H9 (cell line): ENCODE measurements at regions not wholly inside any gene's neighbourhood (a gene's known extent, or its start where the extent isn't known, plus 50 kb on each side); places are given as distances from the start of the nearest gene placed in this dataset.
"Not testable (repeated sequence)": the region's sequence is repeated elsewhere in the genome, so short reads cannot be mapped to it uniquely, and the experiment has no call there.

Source experiments
- DNase-seq: peaks from one replicate; pipeline ENCODE4 v3.0.0-alpha.2; 2017
- H2AFZ ChIP-seq: one replicate; pipeline ENCODE4 v1.6.1; 2013; ENCODE audit warnings: mild to moderate bottlenecking, low read length, control low read depth, moderate library complexity
- H2AK5ac ChIP-seq: 2 replicates; pipeline ENCODE4 v1.6.1; 2013; ENCODE audit warnings: low read length, control low read depth, mixed read lengths; ENCODE audit not compliant: insufficient read length
- H2BK120ac ChIP-seq: one replicate; pipeline ENCODE4 v1.6.1; 2013; ENCODE audit warnings: low read depth, mild to moderate bottlenecking, low read length, control low read depth, inconsistent platforms; ENCODE audit not compliant: poor library complexity, severe bottlenecking
- H2BK12ac ChIP-seq: 2 replicates; pipeline ENCODE4 v1.6.1; 2013; ENCODE audit warnings: low read length, control low read depth, mixed read lengths, low read depth; ENCODE audit not compliant: insufficient read length
- H2BK15ac ChIP-seq: 2 replicates; pipeline ENCODE4 v1.6.1; 2013; ENCODE audit warnings: low read depth, low read length, control low read depth
- H2BK20ac ChIP-seq: one replicate; pipeline ENCODE4 v1.6.1; 2013; ENCODE audit warnings: low read depth, mild to moderate bottlenecking, low read length, control low read depth, inconsistent platforms; ENCODE audit not compliant: poor library complexity, severe bottlenecking
- H2BK5ac ChIP-seq: 2 replicates; pipeline ENCODE4 v1.6.1; 2013; ENCODE audit warnings: low read length, control low read depth, mixed read lengths; ENCODE audit not compliant: insufficient read length
- H3K14ac ChIP-seq: 2 replicates; pipeline ENCODE4 v1.6.1; 2013; ENCODE audit warnings: low read length, control low read depth; ENCODE audit not compliant: insufficient read depth
- H3K18ac ChIP-seq: 2 replicates; pipeline ENCODE4 v1.6.1; 2013; ENCODE audit warnings: low read depth, mild to moderate bottlenecking, mixed read lengths, low read length, control low read depth; ENCODE audit not compliant: insufficient read length
- H3K23ac ChIP-seq: 2 replicates; pipeline ENCODE4 v1.6.1; 2013; ENCODE audit warnings: low read length, control low read depth, mixed read lengths, low read depth; ENCODE audit not compliant: insufficient read length
- H3K23me2 ChIP-seq: 2 replicates; pipeline ENCODE4 v1.6.1; 2013; ENCODE audit warnings: low read depth, mild to moderate bottlenecking, mixed read lengths, low read length, control low read depth; ENCODE audit not compliant: insufficient read length, poor library complexity, severe bottlenecking
- H3K27ac ChIP-seq: 2 replicates; pipeline ENCODE4 v1.5.1; 2013; ENCODE audit warnings: low read length, control low read depth, mixed read lengths, low read depth; ENCODE audit not compliant: insufficient read length
- H3K27me3 ChIP-seq: 2 replicates; pipeline ENCODE4 v1.6.1; 2013; ENCODE audit warnings: low read length, control low read depth, inconsistent platforms; ENCODE audit not compliant: insufficient read depth
- H3K4ac ChIP-seq: 2 replicates; pipeline ENCODE4 v1.6.1; 2013; ENCODE audit warnings: low read depth, mild to moderate bottlenecking, control low read depth, inconsistent platforms, low read length, moderate library complexity
- H3K4me1 ChIP-seq: 2 replicates; pipeline ENCODE4 v1.6.1; 2013; ENCODE audit warnings: low read length, control low read depth, inconsistent platforms; ENCODE audit not compliant: insufficient read depth
- H3K4me2 ChIP-seq: 2 replicates; pipeline ENCODE4 v1.6.1; 2013; ENCODE audit warnings: low read length, control low read depth, mixed read lengths; ENCODE audit not compliant: insufficient read length, insufficient read depth
- H3K56ac ChIP-seq: 2 replicates; pipeline ENCODE4 v1.6.1; 2013; ENCODE audit warnings: low read depth, mild to moderate bottlenecking, mixed read lengths, low read length, control low read depth; ENCODE audit not compliant: insufficient read length
- H3K79me1 ChIP-seq: 2 replicates; pipeline ENCODE4 v1.6.1; 2013; ENCODE audit warnings: low read depth, mild to moderate bottlenecking, moderate library complexity, low read length, control low read depth, inconsistent platforms; ENCODE audit not compliant: insufficient read depth, poor library complexity, severe bottlenecking
- H3K79me2 ChIP-seq: 2 replicates; pipeline ENCODE4 v1.6.1; 2013; ENCODE audit warnings: low read length, control low read depth, inconsistent platforms; ENCODE audit not compliant: insufficient read depth
- H3K9ac ChIP-seq: 2 replicates; pipeline ENCODE4 v1.6.1; 2013; ENCODE audit warnings: low read length, control low read depth, mixed read lengths; ENCODE audit not compliant: insufficient read length; ENCODE audit errors: extremely low read depth
- H3K9me3 ChIP-seq: one replicate; pipeline ENCODE4 v1.6.1; 2013; ENCODE audit warnings: low read depth, low read length, inconsistent platforms; ENCODE audit not compliant: control insufficient read depth
- H3T11ph ChIP-seq: one replicate; pipeline ENCODE4 v1.6.1; 2013; ENCODE audit warnings: mild to moderate bottlenecking, low read length, control low read depth, inconsistent platforms
- H4K20me1 ChIP-seq: one replicate; pipeline ENCODE4 v1.6.1; 2013; ENCODE audit not compliant: control insufficient read depth, insufficient read length, insufficient read depth
- H4K5ac ChIP-seq: 2 replicates; pipeline ENCODE4 v1.6.1; 2013; ENCODE audit warnings: low read depth, mild to moderate bottlenecking, mixed read lengths, low read length, control low read depth; ENCODE audit not compliant: insufficient read length
- H4K8ac ChIP-seq: replicated peaks from 2 replicates; pipeline ENCODE4 v1.6.1; 2013; ENCODE audit warnings: low read length, control low read depth, mixed read lengths, low read depth; ENCODE audit not compliant: insufficient read length
- H4K91ac ChIP-seq: 2 replicates; pipeline ENCODE4 v1.6.1; 2013; ENCODE audit warnings: low read depth, mild to moderate bottlenecking, moderate library complexity, mixed read lengths, low read length, control low read depth; ENCODE audit not compliant: insufficient read length
- H3K27ac Mint-ChIP-seq, 3 experiments: 2 replicates in 2 of 3; 3 replicates in 1 of 3; pipeline ENCODE4 v1.8.0; 2020 to 2021; ENCODE audit warnings: mixed read lengths in 3 of 3, mild to moderate bottlenecking in 1 of 3, moderate library complexity in 1 of 3
- H3K27me3 Mint-ChIP-seq: 2 replicates; pipeline ENCODE4 v1.8.0; 2021; ENCODE audit warnings: low read depth, mild to moderate bottlenecking, moderate library complexity, mixed read lengths
- H3K36me3 Mint-ChIP-seq, 3 experiments: 2 replicates in 2 of 3; 3 replicates in 1 of 3; pipeline ENCODE4 v1.8.0; 2020 to 2021; ENCODE audit warnings: low read depth in 3 of 3, mixed read lengths in 3 of 3; ENCODE audit not compliant: insufficient read depth in 1 of 3
- H3K4me1 Mint-ChIP-seq, 2 experiments: 2 replicates each; pipeline ENCODE4 v1.8.0; 2020; ENCODE audit warnings: mixed read lengths in 2 of 2
- H3K4me3 Mint-ChIP-seq, 2 experiments: 2 replicates in 1 of 2; 3 replicates in 1 of 2; pipeline ENCODE4 v1.8.0; 2020 to 2021; ENCODE audit warnings: mild to moderate bottlenecking in 2 of 2, mixed read lengths in 2 of 2, moderate library complexity in 1 of 2
- H3K9me3 Mint-ChIP-seq, 2 experiments: 2 replicates in 1 of 2; 3 replicates in 1 of 2; pipeline ENCODE4 v1.8.0; 2020; ENCODE audit warnings: mild to moderate bottlenecking in 2 of 2, mixed read lengths in 2 of 2, moderate library complexity in 1 of 2
- WGBS: extraction: QIAGEN DNeasy Blood & Tissue Kit; methylation state at CpG from one replicate; pipeline ENCODE4 v1.1.7; 2013; ENCODE audit warnings: missing lambda C conversion rate, low lambda C conversion rate, mixed read lengths; ENCODE audit not compliant: insufficient read length; ENCODE audit errors: extremely low coverage; 5-methylcytosine and 5-hydroxymethylcytosine counted together
- TF ChIP-seq, protein P1 (sequence below): fragments of 200-600 bp; sonication (generic); conservative IDR thresholded peaks from 3 replicates; pipeline ENCODE4 v1.8.0; 2021; ENCODE audit warnings: antibody characterized with exemption, mild to moderate bottlenecking

DNA sequence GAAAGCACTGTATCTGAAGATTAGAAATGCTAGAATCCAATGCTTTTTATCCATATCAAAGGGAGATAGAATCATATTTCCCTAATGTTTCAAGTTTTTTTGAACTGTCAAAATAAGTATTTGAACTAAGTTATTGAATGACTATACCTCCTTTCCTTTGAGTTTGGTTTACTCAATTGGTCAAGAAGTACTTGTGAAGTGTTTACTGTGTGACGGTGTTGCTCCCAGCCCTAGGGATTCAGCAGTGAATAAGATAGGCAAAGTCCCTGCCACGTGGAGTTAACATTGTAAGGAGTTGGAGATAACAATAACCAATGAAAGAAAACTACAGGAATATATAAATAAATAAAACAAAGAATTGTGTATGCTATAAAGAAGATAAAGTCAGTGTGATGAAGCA lies 535.9 kb downstream of the FRK start:
- Histone ChIP-seq H2BK20ac (no peak overlapping the region), H3K23ac (no peak overlapping the region), H2BK5ac (no peak overlapping the region), H3T11ph (no peak overlapping the region), H3K4me1 (no peaks in the 10 kb centered on the region), H3K79me1 (no peaks in the 10 kb centered on the region), H3K4ac (no peak overlapping the region), H2AK5ac (no peak overlapping the region), H4K5ac (no peak overlapping the region), H2BK120ac (no peak overlapping the region), H3K9me3 (no peaks in the 10 kb centered on the region), H3K56ac (no peak overlapping the region), H3K18ac (no peak overlapping the region), H3K9ac (no peak overlapping the region), H3K4me2 (no peak overlapping the region), H3K79me2 (no peaks in the 10 kb centered on the region), H2AFZ (no peak overlapping the region), H4K91ac (no peak overlapping the region), H3K27ac (no peak overlapping the region), H3K27me3 (no peaks in the 10 kb centered on the region), H2BK15ac (no peak overlapping the region), H3K14ac (no peak overlapping the region), H2BK12ac (no peak overlapping the region), H3K23me2 (no peaks in the 10 kb centered on the region), H4K8ac (no peak overlapping the region), H4K20me1 (no peaks in the 10 kb centered on the region)
- Mint-ChIP-seq H3K9me3 (peaks cover 19 to 20% of the 10 kb centered on the region in 2 experiments), H3K4me3 (no peak overlapping the region), H3K27me3 (no peaks in the 10 kb centered on the region; the same call in 1 of the 2 replicates), H3K36me3 (peaks cover 2 to 16% (median 8%) of the 10 kb centered on the region in 3 experiments; a peak in 6 of 7 replicates), H3K27ac (no peak overlapping the region), H3K4me1 (peaks cover 4 to 5% of the 10 kb centered on the region in 2 experiments; a peak in 3 of 4 replicates)
- no CpG with 5 or more reads among the region's 2 CpGs for WGBS
- DNase-seq, result no peak
- TF ChIP-seq, protein P1, sequence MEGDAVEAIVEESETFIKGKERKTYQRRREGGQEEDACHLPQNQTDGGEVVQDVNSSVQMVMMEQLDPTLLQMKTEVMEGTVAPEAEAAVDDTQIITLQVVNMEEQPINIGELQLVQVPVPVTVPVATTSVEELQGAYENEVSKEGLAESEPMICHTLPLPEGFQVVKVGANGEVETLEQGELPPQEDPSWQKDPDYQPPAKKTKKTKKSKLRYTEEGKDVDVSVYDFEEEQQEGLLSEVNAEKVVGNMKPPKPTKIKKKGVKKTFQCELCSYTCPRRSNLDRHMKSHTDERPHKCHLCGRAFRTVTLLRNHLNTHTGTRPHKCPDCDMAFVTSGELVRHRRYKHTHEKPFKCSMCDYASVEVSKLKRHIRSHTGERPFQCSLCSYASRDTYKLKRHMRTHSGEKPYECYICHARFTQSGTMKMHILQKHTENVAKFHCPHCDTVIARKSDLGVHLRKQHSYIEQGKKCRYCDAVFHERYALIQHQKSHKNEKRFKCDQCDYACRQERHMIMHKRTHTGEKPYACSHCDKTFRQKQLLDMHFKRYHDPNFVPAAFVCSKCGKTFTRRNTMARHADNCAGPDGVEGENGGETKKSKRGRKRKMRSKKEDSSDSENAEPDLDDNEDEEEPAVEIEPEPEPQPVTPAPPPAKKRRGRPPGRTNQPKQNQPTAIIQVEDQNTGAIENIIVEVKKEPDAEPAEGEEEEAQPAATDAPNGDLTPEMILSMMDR, result no peak

DNA sequence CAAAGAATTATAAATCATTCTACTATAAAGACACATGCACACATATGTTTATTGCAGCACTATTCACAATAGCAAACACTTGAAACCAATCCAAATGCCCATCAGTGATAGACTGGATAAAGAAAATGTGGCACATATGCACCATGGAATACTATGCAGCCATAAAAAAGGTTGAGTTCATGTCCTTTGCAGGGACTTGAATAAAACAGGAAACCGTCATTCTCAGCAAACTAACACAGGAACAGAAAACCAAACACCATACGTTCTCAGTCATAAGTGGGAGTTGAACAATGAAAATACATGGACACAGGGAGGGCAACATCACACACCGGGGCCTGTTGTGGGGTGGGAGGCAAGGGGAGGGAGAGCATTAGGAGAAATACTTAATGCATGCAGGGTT lies 538.9 kb downstream of the FRK start:
- not testable (repeated sequence) for H2BK12ac ChIP-seq, H3K9ac ChIP-seq, H2BK5ac ChIP-seq, H4K8ac ChIP-seq, H2AFZ ChIP-seq, H3K14ac ChIP-seq, H3K9me3 ChIP-seq, H4K5ac ChIP-seq, H3K27ac ChIP-seq, H4K20me1 ChIP-seq, H3K4me3 Mint-ChIP-seq, H3K79me1 ChIP-seq, H3K27me3 Mint-ChIP-seq, H3K56ac ChIP-seq, H2BK120ac ChIP-seq, H3K4me2 ChIP-seq, H4K91ac ChIP-seq, H3K4me1 Mint-ChIP-seq, H2BK15ac ChIP-seq, H3K23me2 ChIP-seq, H3K4ac ChIP-seq, H3K23ac ChIP-seq, H3K18ac ChIP-seq, H3K27ac Mint-ChIP-seq, H3K4me1 ChIP-seq, H3T11ph ChIP-seq, H2BK20ac ChIP-seq, H3K27me3 ChIP-seq, H3K79me2 ChIP-seq, DNase-seq, H2AK5ac ChIP-seq
- WGBS, result no CpG with 5 or more reads among the region's 3 CpGs
- Mint-ChIP-seq H3K36me3 (peaks cover 2 to 16% (median 8%) of the 10 kb centered on the region in 3 experiments; a peak in 6 of 7 replicates), H3K9me3 (peaks cover 20% of the 10 kb centered on the region in 2 experiments)
